Bronchial epithelial cell (primary cell): ENCODE measurements at regions not wholly inside any gene's neighbourhood (a gene's known extent, or its start where the extent isn't known, plus 50 kb on each side); places are given as distances from the start of the nearest gene placed in this dataset.
"Not testable (repeated sequence)": the region's sequence is repeated elsewhere in the genome, so short reads cannot be mapped to it uniquely, and the experiment has no call there.

Source experiments
- DNase-seq: peaks from one replicate; pipeline ENCODE4 v3.0.0-alpha.2; 2010; ENCODE audit warnings: low read depth
- FAIRE-seq: peaks from 2 replicates; lab custom pipeline; 2011; peaks lifted over from hg19 to GRCh38; lab: Jason Lieb, UNC
- H3K27me3 ChIP-seq: 2 replicates; pipeline ENCODE4 v1.5.1; 2011; ENCODE audit warnings: low read length; ENCODE audit not compliant: control insufficient read depth, insufficient read depth
- H3K36me3 ChIP-seq: 2 replicates; pipeline ENCODE4 v1.5.1; 2011; ENCODE audit warnings: low read length; ENCODE audit not compliant: control insufficient read depth, insufficient read depth
- H3K4me3 ChIP-seq: 2 replicates; pipeline ENCODE4 v1.5.1; 2011; ENCODE audit warnings: mild to moderate bottlenecking, low read depth, low read length, control low read depth
- CTCF ChIP-seq: IDR thresholded peaks from 2 replicates; pipeline ENCODE4 v1.5.1; 2011; ENCODE audit warnings: mild to moderate bottlenecking, moderate library complexity, low read length, control low read depth, inconsistent platforms; ENCODE audit not compliant: insufficient read depth, severe bottlenecking

- Histone ChIP-seq H3K4me3 (no peak overlapping the region), H3K36me3 (no peaks in the 10 kb centered on the region), H3K27me3 (no peaks in the 10 kb centered on the region)
- no peak for FAIRE-seq
- TF ChIP-seq CTCF = no peak
- no peak for DNase-seq
These were observed 77.1 kb upstream of the C4orf54 start for GRCh38 chr4:99734583-99735322.

- DNase-seq, FAIRE-seq, H3K27me3 ChIP-seq, H3K4me3 ChIP-seq, H3K36me3 ChIP-seq: not testable (repeated sequence)
These were observed 75.8 kb upstream of the C4orf54 start for GRCh38 chr4:99733455-99733854.

GRCh38 chr4:99729186-99729585 is 71.6 kb upstream of the C4orf54 start:
- Histone ChIP-seq H3K36me3 (no peaks in the 10 kb centered on the region), H3K27me3 (no peaks in the 10 kb centered on the region), H3K4me3 (no peak overlapping the region)
- FAIRE-seq = no peak
- DNase-seq = no peak
- no peak for TF ChIP-seq CTCF

- FAIRE-seq = no peak
- no peak for TF ChIP-seq CTCF
- H3K4me3 ChIP-seq = no peak overlapping the region
- H3K27me3 ChIP-seq = no peaks in the 10 kb centered on the region
- no peak for DNase-seq
- no peaks in the 10 kb centered on the region for H3K36me3 ChIP-seq
These were observed 66.4 kb upstream of the C4orf54 start for GRCh38 chr4:99724067-99724466.

- Histone ChIP-seq H3K27me3 (no peaks in the 10 kb centered on the region), H3K4me3 (no peak overlapping the region), H3K36me3 (no peaks in the 10 kb centered on the region)
- peak; percentile 60 for FAIRE-seq
- TF ChIP-seq CTCF = no peak
- peak; percentile 97 for DNase-seq
These were observed 66.0 kb upstream of the C4orf54 start for GRCh38 chr4:99723612-99724011.

- DNase-seq (no peak), FAIRE-seq (no peak)
- Histone ChIP-seq H3K4me3 (no peak overlapping the region), H3K27me3 (no peaks in the 10 kb centered on the region), H3K36me3 (no peaks in the 10 kb centered on the region)
- no peak for TF ChIP-seq CTCF
These were observed 65.1 kb upstream of the C4orf54 start for GRCh38 chr4:99722725-99723124.
